A673 (cell line): ENCODE measurements at regions not wholly inside any gene's neighbourhood (a gene's known extent, or its start where the extent isn't known, plus 50 kb on each side); places are given as distances from the start of the nearest gene placed in this dataset.

Experiments
- CTCF ChIP-seq: fragments of 300-800, 200-600 bp; sonication (generic); conservative IDR thresholded peaks from 2 replicates; pipeline ENCODE4 v1.5.1; 2017; ENCODE audit warnings: low read depth, mild to moderate bottlenecking, antibody characterized with exemption, low read length, moderate library complexity, mixed read lengths
- EZH2 ChIP-seq: fragments of 200-600 bp; sonication (generic); IDR thresholded peaks from 2 replicates; pipeline ENCODE4 v1.6.1; 2017; ENCODE audit warnings: borderline replicate concordance, low read depth, mild to moderate bottlenecking, mixed read lengths, antibody characterized with exemption, low read length; ENCODE audit not compliant: poor library complexity, severe bottlenecking

GRCh38 chr18:57269756-57270155 is 82.6 kb upstream of the ST8SIA3 start:
- TF ChIP-seq EZH2 (no peak), CTCF (no peak)
